Upper lobe of left lung (tissue), 6 donors: ENCODE measurements at regions not wholly inside any gene's neighbourhood (a gene's known extent, or its start where the extent isn't known, plus 50 kb on each side); places are given as distances from the start of the nearest gene placed in this dataset.

ENCODE experiments used
- ATAC-seq, 2 donors: fragments of 200-7000 bp; cut with Tn5 transposase; one replicate each; pipeline ENCODE4 v1.9.1; 2022; ENCODE audit warnings: mild to moderate bottlenecking in 2 of 2, moderate library complexity in 2 of 2; ENCODE audit not compliant: low FRiP score in 2 of 2
- DNase-seq, 2 donors: peaks; one replicate each; pipeline ENCODE4 v3.0.0-alpha.2; 2019 to 2020
- H3K27ac ChIP-seq, 4 donors: fragments of 200-600 bp; sonication (generic); one replicate each; pipeline ENCODE4 v1.5.1; 2016 to 2019
- H3K27me3 ChIP-seq, 4 donors: fragments of 200-600 bp; sonication (generic); one replicate each; pipeline ENCODE4 v1.5.1; 2017 to 2019
- H3K36me3 ChIP-seq, 4 donors: fragments of 200-600 bp; sonication (generic); one replicate each; pipeline ENCODE4 v1.5.1; 2016 to 2019
- H3K4me1 ChIP-seq, 4 donors: fragments of 200-600 bp; sonication (generic); one replicate each; pipeline ENCODE4 v1.5.1; 2018 to 2019
- H3K4me3 ChIP-seq, 4 donors: fragments of 200-600 bp; sonication (generic); one replicate each; pipeline ENCODE4 v1.5.1; 2017 to 2019; ENCODE audit warnings: mild to moderate bottlenecking in 2 of 4, moderate library complexity in 1 of 4
- H3K9me3 ChIP-seq, 4 donors: fragments of 200-600 bp; sonication (generic); one replicate each; pipeline ENCODE4 v1.5.1; 2018 to 2019
- CTCF ChIP-seq, 6 experiments: fragments of 450-650 bp in 4 of 6; fragments of 200-600 bp in 2 of 6; sonication (generic) in 2 of 6; IDR thresholded peaks; one replicate each; pipeline ENCODE4 v1.5.1; 2016 to 2019; ENCODE audit warnings: antibody characterized with exemption in 6 of 6
- EP300 ChIP-seq, 4 donors: sonication (generic); formaldehyde crosslinking; IDR thresholded peaks; one replicate each; pipeline ENCODE4 v1.5.1; 2017; ENCODE audit warnings: antibody characterized with exemption in 4 of 4, control low read depth in 2 of 4
- POLR2A ChIP-seq, 4 donors: fragments of 450-650 bp; IDR thresholded peaks; one replicate each; pipeline ENCODE4 v1.5.1; 2016 to 2017; ENCODE audit warnings: antibody characterized with exemption in 4 of 4, mild to moderate bottlenecking in 2 of 4
- POLR2AphosphoS5 ChIP-seq, 2 donors: sonication (generic); formaldehyde crosslinking; IDR thresholded peaks; one replicate each; pipeline ENCODE4 v1.5.1; 2017; ENCODE audit warnings: antibody characterized with exemption in 2 of 2
- WGBS, 2 donors: methylation state at CpG; one replicate each; pipeline ENCODE4 v1.1.5; 2017 to 2018; 5-methylcytosine and 5-hydroxymethylcytosine counted together
- donor health status: DM: no; HTN: no; CAD: no; lungs with moderate emphysema.
- donor health status: DM: no; HTN: yes; CAD: no; lungs with severe emphysema.

- Histone ChIP-seq H3K4me3 (no peak overlapping the region), H3K27me3 (no peaks in the 10 kb centered on the region), H3K27ac (no peak overlapping the region), H3K4me1 (no peaks in the 10 kb centered on the region), H3K36me3 (no peaks in the 10 kb centered on the region), H3K9me3 (no peaks in the 10 kb centered on the region)
- no peak for DNase-seq
- no peak for ATAC-seq
- TF ChIP-seq POLR2A (IDR thresholded peaks at IDR 0.05): no peak
- TF ChIP-seq POLR2AphosphoS5 (IDR thresholded peaks at IDR 0.05): no peak
- TF ChIP-seq CTCF (IDR thresholded peaks at IDR 0.05): no peak
- TF ChIP-seq EP300 (IDR thresholded peaks at IDR 0.05): no peak
- 77% methylated on average over 10 of the region's 10 CpGs for WGBS, 2 donors
These were observed 286.3 kb downstream of the CDH26 start for GRCh38 chr20:60244373-60245146.

- no peak overlapping the region for H3K4me3 ChIP-seq
- H3K27ac ChIP-seq: no peak overlapping the region
- no peaks in the 10 kb centered on the region for H3K27me3 ChIP-seq
- no peaks in the 10 kb centered on the region for H3K9me3 ChIP-seq
- no peak for DNase-seq
- no peaks in the 10 kb centered on the region for H3K36me3 ChIP-seq
- no peaks in the 10 kb centered on the region for H3K4me1 ChIP-seq
- no peak for ATAC-seq
- no peak for TF ChIP-seq EP300 (IDR thresholded peaks at IDR 0.05)
- WGBS, 2 donors: 85 to 87% methylated on average over 4 to 5 of the region's 5 CpGs
These were observed 288.5 kb downstream of the CDH26 start for GRCh38 chr20:60246751-60247150.

GRCh38 chr20:60249436-60249835 is 291.2 kb downstream of the CDH26 start:
- Histone ChIP-seq H3K4me1 (no peaks in the 10 kb centered on the region), H3K36me3 (no peaks in the 10 kb centered on the region), H3K4me3 (no peak overlapping the region), H3K27ac (no peak overlapping the region), H3K9me3 (no peaks in the 10 kb centered on the region), H3K27me3 (no peaks in the 10 kb centered on the region)
- WGBS, 2 donors: 84 to 91% methylated on average over 6 to 8 of the region's 8 CpGs
- TF ChIP-seq POLR2A (IDR thresholded peaks at IDR 0.05) (no peak), CTCF (IDR thresholded peaks at IDR 0.05) (no peak), EP300 (IDR thresholded peaks at IDR 0.05) (no peak), POLR2AphosphoS5 (IDR thresholded peaks at IDR 0.05) (no peak)
- ATAC-seq: no peak
- DNase-seq: no peak

- no peaks in the 10 kb centered on the region for H3K4me1 ChIP-seq
- H3K27me3 ChIP-seq: no peaks in the 10 kb centered on the region
- no peak for ATAC-seq
- H3K36me3 ChIP-seq: no peaks in the 10 kb centered on the region
- no peak for DNase-seq
- H3K9me3 ChIP-seq: no peaks in the 10 kb centered on the region
- TF ChIP-seq CTCF (IDR thresholded peaks at IDR 0.05): no peak
- TF ChIP-seq EP300 (IDR thresholded peaks at IDR 0.05): no peak
- no peak for TF ChIP-seq POLR2A (IDR thresholded peaks at IDR 0.05)
- no peak for TF ChIP-seq POLR2AphosphoS5 (IDR thresholded peaks at IDR 0.05)
- no peak overlapping the region for H3K27ac ChIP-seq
- 89 to 95% methylated on average over 5 of the region's 5 CpGs for WGBS, 2 donors
- H3K4me3 ChIP-seq: no peak overlapping the region
These were observed 292.0 kb downstream of the CDH26 start for GRCh38 chr20:60250251-60250650.

DNA sequence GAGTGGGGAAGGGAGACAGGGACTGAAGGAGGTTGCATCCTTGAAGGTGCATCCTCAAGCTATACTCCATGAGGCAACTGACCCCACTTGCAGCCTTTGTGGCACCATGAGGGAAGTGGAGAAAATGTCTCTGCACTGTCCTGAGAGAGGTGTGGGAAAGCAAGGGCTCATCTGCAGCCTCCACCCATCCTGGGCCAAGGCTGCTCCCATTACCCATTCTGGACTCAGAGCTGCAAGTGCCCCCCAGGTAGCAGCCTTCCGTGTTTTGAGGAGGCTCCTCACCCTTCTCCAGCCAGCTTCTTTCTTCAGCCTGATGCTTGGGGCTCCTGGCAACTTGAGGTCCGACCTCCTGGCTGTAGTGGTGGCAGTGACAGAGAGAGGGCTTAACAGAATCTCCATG is 294.6 kb downstream of the CDH26 start:
- Histone ChIP-seq H3K4me3 (no peak overlapping the region), H3K27me3 (no peaks in the 10 kb centered on the region), H3K4me1 (no peaks in the 10 kb centered on the region), H3K27ac (no peak overlapping the region), H3K9me3 (no peaks in the 10 kb centered on the region), H3K36me3 (no peaks in the 10 kb centered on the region)
- TF ChIP-seq EP300 (IDR thresholded peaks at IDR 0.05): no peak
- no peak for TF ChIP-seq POLR2A (IDR thresholded peaks at IDR 0.05)
- TF ChIP-seq CTCF (IDR thresholded peaks at IDR 0.05): no peak
- TF ChIP-seq POLR2AphosphoS5 (IDR thresholded peaks at IDR 0.05): no peak
- 85 to 90% methylated on average over 2 of the region's 2 CpGs for WGBS, 2 donors
- ATAC-seq (no peak), DNase-seq (no peak)
